Astrocyte (in vitro differentiated cells and primary cell): ENCODE measurements at regions not wholly inside any gene's neighbourhood (a gene's known extent, or its start where the extent isn't known, plus 50 kb on each side); places are given as distances from the start of the nearest gene placed in this dataset.

Experiments used
- DNase-seq: peaks from one replicate; pipeline ENCODE4 v3.0.0-alpha.2; 2010; ENCODE audit warnings: low read depth
- FAIRE-seq: peaks from 2 replicates; lab custom pipeline; 2011; peaks lifted over from hg19 to GRCh38; lab: Jason Lieb, UNC
- H2AFZ ChIP-seq: 2 replicates; pipeline ENCODE4 v1.6.0; 2012; ENCODE audit warnings: low read depth, low read length, inconsistent platforms
- H3K27ac ChIP-seq: 2 replicates; pipeline ENCODE4 v1.5.1; 2011; ENCODE audit warnings: low read depth, low read length, inconsistent platforms
- H3K27me3 ChIP-seq: 2 replicates; pipeline ENCODE4 v1.6.0; 2011; ENCODE audit warnings: low read length, inconsistent platforms; ENCODE audit not compliant: insufficient read depth
- H3K36me3 ChIP-seq: 2 replicates; pipeline ENCODE4 v1.5.1; 2011; ENCODE audit warnings: low read length, inconsistent platforms; ENCODE audit not compliant: insufficient read depth
- H3K4me1 ChIP-seq: 2 replicates; pipeline ENCODE4 v1.5.1; 2011; ENCODE audit warnings: low read length, inconsistent platforms; ENCODE audit not compliant: insufficient read depth
- H3K4me2 ChIP-seq: 2 replicates; pipeline ENCODE4 v1.6.0; 2012; ENCODE audit warnings: low read length, inconsistent platforms
- H3K4me3 ChIP-seq: 2 replicates; pipeline ENCODE4 v1.5.1; 2011; ENCODE audit warnings: low read depth, mild to moderate bottlenecking, low read length, inconsistent platforms; ENCODE audit not compliant: insufficient read depth
- H3K79me2 ChIP-seq: 2 replicates; pipeline ENCODE4 v1.6.0; 2012; ENCODE audit warnings: mild to moderate bottlenecking, low read length, inconsistent platforms; ENCODE audit not compliant: insufficient read depth
- H3K9ac ChIP-seq: 2 replicates; pipeline ENCODE4 v1.6.0; 2012; ENCODE audit warnings: mild to moderate bottlenecking, low read length, inconsistent platforms
- H3K9me3 ChIP-seq: 2 replicates; pipeline ENCODE4 v1.5.1; 2012; ENCODE audit warnings: low read depth, mild to moderate bottlenecking, low read length, inconsistent platforms; ENCODE audit not compliant: insufficient read depth
- H4K20me1 ChIP-seq: 2 replicates; pipeline ENCODE4 v1.6.0; 2012; ENCODE audit warnings: low read length, inconsistent platforms; ENCODE audit not compliant: insufficient read depth
- H3K27ac Mint-ChIP-seq: one replicate; pipeline ENCODE4 v1.8.0; 2021; ENCODE audit warnings: mild to moderate bottlenecking, mixed read lengths; ENCODE audit not compliant: unreplicated experiment
- H3K27me3 Mint-ChIP-seq: one replicate; pipeline ENCODE4 v1.8.0; 2021; ENCODE audit warnings: low read depth, mixed read lengths; ENCODE audit not compliant: unreplicated experiment
- H3K36me3 Mint-ChIP-seq: one replicate; pipeline ENCODE4 v1.8.0; 2021; ENCODE audit warnings: low read depth, mixed read lengths; ENCODE audit not compliant: unreplicated experiment
- H3K4me1 Mint-ChIP-seq: one replicate; pipeline ENCODE4 v1.8.0; 2021; ENCODE audit warnings: low read depth, mixed read lengths; ENCODE audit not compliant: unreplicated experiment
- H3K4me3 Mint-ChIP-seq: one replicate; pipeline ENCODE4 v1.8.0; 2021; ENCODE audit warnings: mild to moderate bottlenecking, moderate library complexity, mixed read lengths; ENCODE audit not compliant: unreplicated experiment
- H3K9me3 Mint-ChIP-seq: one replicate; pipeline ENCODE4 v1.8.0; 2021; ENCODE audit warnings: mild to moderate bottlenecking, mixed read lengths; ENCODE audit not compliant: unreplicated experiment
- CTCF ChIP-seq: IDR thresholded peaks from 2 replicates; pipeline ENCODE4 v1.5.1; 2011; ENCODE audit warnings: low read depth, mild to moderate bottlenecking, inconsistent platforms, low read length, moderate library complexity; ENCODE audit not compliant: insufficient read depth
- EZH2 ChIP-seq: IDR thresholded peaks from 2 replicates; pipeline ENCODE4 v1.6.1; 2012; ENCODE audit warnings: mild to moderate bottlenecking, low read length, inconsistent platforms; ENCODE audit not compliant: insufficient read depth

GRCh38 chr2:177030451-177031105 lies 182.0 kb upstream of the HNRNPA3 start:
- Histone ChIP-seq H3K27ac (no peak overlapping the region), H2AFZ (no peak overlapping the region), H3K4me1 (no peaks in the 10 kb centered on the region), H3K9ac (no peak overlapping the region), H3K4me3 (no peak overlapping the region), H3K9me3 (no peaks in the 10 kb centered on the region), H4K20me1 (no peaks in the 10 kb centered on the region), H3K36me3 (no peaks in the 10 kb centered on the region), H3K27me3 (peaks cover 3% of the 10 kb centered on the region), H3K4me2 (no peak overlapping the region), H3K79me2 (no peaks in the 10 kb centered on the region)
- Mint-ChIP-seq H3K4me3 (no peak overlapping the region), H3K36me3 (peaks cover 3% of the 10 kb centered on the region), H3K27ac (no peak overlapping the region), H3K9me3 (peaks cover 1% of the 10 kb centered on the region), H3K4me1 (no peaks in the 10 kb centered on the region), H3K27me3 (peaks cover 3% of the 10 kb centered on the region)
- DNase-seq, result no peak
- TF ChIP-seq CTCF, result no peak
- no peak for TF ChIP-seq EZH2
- no peak for FAIRE-seq

GRCh38 chr2:177031438-177032180 lies 181.0 kb upstream of the HNRNPA3 start:
- H3K27me3 Mint-ChIP-seq, result no peaks in the 10 kb centered on the region
- FAIRE-seq (no peak), DNase-seq (no peak)
- no peak overlapping the region for H3K4me3 Mint-ChIP-seq
- Histone ChIP-seq H3K4me2 (no peak overlapping the region), H3K9me3 (no peaks in the 10 kb centered on the region), H3K79me2 (no peaks in the 10 kb centered on the region), H4K20me1 (no peaks in the 10 kb centered on the region), H3K27me3 (peaks cover 3% of the 10 kb centered on the region), H2AFZ (no peak overlapping the region), H3K36me3 (no peaks in the 10 kb centered on the region), H3K4me3 (no peak overlapping the region), H3K9ac (no peak overlapping the region), H3K4me1 (no peaks in the 10 kb centered on the region), H3K27ac (no peak overlapping the region)
- no peaks in the 10 kb centered on the region for H3K4me1 Mint-ChIP-seq
- H3K27ac Mint-ChIP-seq, result no peak overlapping the region
- peaks cover 1% of the 10 kb centered on the region for H3K9me3 Mint-ChIP-seq
- H3K36me3 Mint-ChIP-seq, result no peaks in the 10 kb centered on the region
- no peak for TF ChIP-seq EZH2
- TF ChIP-seq CTCF, result no peak

GRCh38 chr2:177036747-177037146 lies 175.8 kb upstream of the HNRNPA3 start:
- Histone ChIP-seq H3K9me3 (no peaks in the 10 kb centered on the region), H3K36me3 (no peaks in the 10 kb centered on the region), H2AFZ (no peak overlapping the region), H3K27me3 (no peaks in the 10 kb centered on the region), H3K79me2 (no peaks in the 10 kb centered on the region), H3K4me3 (no peak overlapping the region), H3K27ac (no peak overlapping the region), H4K20me1 (no peaks in the 10 kb centered on the region), H3K9ac (no peak overlapping the region), H3K4me1 (no peaks in the 10 kb centered on the region), H3K4me2 (no peak overlapping the region)
- peaks cover 4% of the 10 kb centered on the region for H3K27me3 Mint-ChIP-seq
- H3K4me3 Mint-ChIP-seq, result no peak overlapping the region
- TF ChIP-seq EZH2 (no peak), CTCF (no peak)
- H3K36me3 Mint-ChIP-seq, result no peaks in the 10 kb centered on the region
- peaks cover 1% of the 10 kb centered on the region for H3K9me3 Mint-ChIP-seq
- DNase-seq (no peak), FAIRE-seq (no peak)
- no peaks in the 10 kb centered on the region for H3K4me1 Mint-ChIP-seq
- H3K27ac Mint-ChIP-seq, result no peak overlapping the region
